Gastrocnemius medialis (tissue), 4 donors: ENCODE measurements at regions not wholly inside any gene's neighbourhood (a gene's known extent, or its start where the extent isn't known, plus 50 kb on each side); places are given as distances from the start of the nearest gene placed in this dataset.
"Not testable (repeated sequence)": the region's sequence is repeated elsewhere in the genome, so short reads cannot be mapped to it uniquely, and the experiment has no call there.

Source experiments
- POLR2A ChIP-seq, 2 donors: fragments of 450-650 bp; IDR thresholded peaks; one replicate each; pipeline ENCODE4 v1.6.1; 2017; ENCODE audit warnings: antibody characterized with exemption in 2 of 2, mild to moderate bottlenecking in 2 of 2, moderate library complexity in 2 of 2
- TF ChIP-seq, protein P1 (sequence below), 5 experiments: fragments of 450-650 bp in 3 of 5; fragments of 200-600 bp in 2 of 5; sonication (generic) in 2 of 5; IDR thresholded peaks in 4 of 5; conservative IDR thresholded peaks in 1 of 5; 1 replicate in 4 of 5; 2 replicates in 1 of 5; pipeline ENCODE4 v1.5.1; 2016 to 2019; ENCODE audit warnings: antibody characterized with exemption in 5 of 5, mild to moderate bottlenecking in 3 of 5, moderate library complexity in 3 of 5

GRCh38 chr6:115414916-115415315, 645.8 kb downstream of the FRK start:
- TF ChIP-seq, protein P1, sequence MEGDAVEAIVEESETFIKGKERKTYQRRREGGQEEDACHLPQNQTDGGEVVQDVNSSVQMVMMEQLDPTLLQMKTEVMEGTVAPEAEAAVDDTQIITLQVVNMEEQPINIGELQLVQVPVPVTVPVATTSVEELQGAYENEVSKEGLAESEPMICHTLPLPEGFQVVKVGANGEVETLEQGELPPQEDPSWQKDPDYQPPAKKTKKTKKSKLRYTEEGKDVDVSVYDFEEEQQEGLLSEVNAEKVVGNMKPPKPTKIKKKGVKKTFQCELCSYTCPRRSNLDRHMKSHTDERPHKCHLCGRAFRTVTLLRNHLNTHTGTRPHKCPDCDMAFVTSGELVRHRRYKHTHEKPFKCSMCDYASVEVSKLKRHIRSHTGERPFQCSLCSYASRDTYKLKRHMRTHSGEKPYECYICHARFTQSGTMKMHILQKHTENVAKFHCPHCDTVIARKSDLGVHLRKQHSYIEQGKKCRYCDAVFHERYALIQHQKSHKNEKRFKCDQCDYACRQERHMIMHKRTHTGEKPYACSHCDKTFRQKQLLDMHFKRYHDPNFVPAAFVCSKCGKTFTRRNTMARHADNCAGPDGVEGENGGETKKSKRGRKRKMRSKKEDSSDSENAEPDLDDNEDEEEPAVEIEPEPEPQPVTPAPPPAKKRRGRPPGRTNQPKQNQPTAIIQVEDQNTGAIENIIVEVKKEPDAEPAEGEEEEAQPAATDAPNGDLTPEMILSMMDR (IDR thresholded peaks at IDR 0.05 in 4 of 5, conservative IDR thresholded peaks at IDR 0.05 in 1 of 5): not testable (repeated sequence)
- TF ChIP-seq POLR2A (IDR thresholded peaks at IDR 0.05): not testable (repeated sequence)
